ENCODE measurements at regions not wholly inside any gene's neighbourhood (a gene's known extent, or its start where the extent isn't known, plus 50 kb on each side); places are given as distances from the start of the nearest gene placed in this dataset.

- H3K4me1 Mint-ChIP-seq (ENCODE audit: unreplicated experiment): peaks cover 20% of the 10 kb centered on the region
- no peaks in the 10 kb centered on the region for H3K9me3 Mint-ChIP-seq (ENCODE audit: unreplicated experiment)
- peaks cover 6% of the 10 kb centered on the region for H3K27me3 Mint-ChIP-seq (ENCODE audit: unreplicated experiment)
- H3K36me3 Mint-ChIP-seq (ENCODE audit: low read depth, unreplicated experiment): no peaks in the 10 kb centered on the region
- DNase-seq (ENCODE audit: low spot score): no peak
- no peak for TF ChIP-seq CTCF (IDR thresholded peaks at IDR 0.05; ENCODE audit: unreplicated experiment)
- no peak overlapping the region for H3K4me3 Mint-ChIP-seq (ENCODE audit: unreplicated experiment)
- no peak overlapping the region for H3K27ac Mint-ChIP-seq (ENCODE audit: unreplicated experiment)
Measured at GRCh38 chr15:66893294-66893693, 172.1 kb upstream of the SMAD3 start.

- H3K36me3 Mint-ChIP-seq (ENCODE audit: low read depth, unreplicated experiment): no peaks in the 10 kb centered on the region
- no peak for DNase-seq (ENCODE audit: low spot score)
- peaks cover 20% of the 10 kb centered on the region for H3K4me1 Mint-ChIP-seq (ENCODE audit: unreplicated experiment)
Measured at GRCh38 chr15:66894363-66894762, 171.0 kb upstream of the SMAD3 start.

GRCh38 chr15:66894986-66895780 is 170.2 kb upstream of the SMAD3 start:
- Mint-ChIP-seq H3K9me3 (ENCODE audit: unreplicated experiment) (no peaks in the 10 kb centered on the region), H3K4me1 (ENCODE audit: unreplicated experiment) (peaks cover 24% of the 10 kb centered on the region), H3K27me3 (ENCODE audit: unreplicated experiment) (peaks cover 6% of the 10 kb centered on the region), H3K36me3 (ENCODE audit: low read depth, unreplicated experiment) (no peaks in the 10 kb centered on the region), H3K4me3 (ENCODE audit: unreplicated experiment) (no peak overlapping the region), H3K27ac (ENCODE audit: unreplicated experiment) (no peak overlapping the region)
- DNase-seq (ENCODE audit: low spot score): no peak
- TF ChIP-seq CTCF (IDR thresholded peaks at IDR 0.05; ENCODE audit: unreplicated experiment): no peak

More at GRCh38 chr15:66894363-66894762, 171.0 kb upstream of the SMAD3 start:
- H3K9me3 Mint-ChIP-seq (ENCODE audit: unreplicated experiment): no peaks in the 10 kb centered on the region
- H3K27ac Mint-ChIP-seq (ENCODE audit: unreplicated experiment): no peak overlapping the region
- no peak overlapping the region for H3K4me3 Mint-ChIP-seq (ENCODE audit: unreplicated experiment)
- no peak for TF ChIP-seq CTCF (IDR thresholded peaks at IDR 0.05; ENCODE audit: unreplicated experiment)
- peaks cover 8% of the 10 kb centered on the region for H3K27me3 Mint-ChIP-seq (ENCODE audit: unreplicated experiment)

GRCh38 chr15:66895794-66896453 is 169.5 kb upstream of the SMAD3 start:
- H3K4me1 Mint-ChIP-seq (ENCODE audit: unreplicated experiment): peaks cover 26% of the 10 kb centered on the region
- no peak overlapping the region for H3K27ac Mint-ChIP-seq (ENCODE audit: unreplicated experiment)
- H3K4me3 Mint-ChIP-seq (ENCODE audit: unreplicated experiment): no peak overlapping the region
- H3K36me3 Mint-ChIP-seq (ENCODE audit: low read depth, unreplicated experiment): no peaks in the 10 kb centered on the region
- peaks cover 6% of the 10 kb centered on the region for H3K27me3 Mint-ChIP-seq (ENCODE audit: unreplicated experiment)
- H3K9me3 Mint-ChIP-seq (ENCODE audit: unreplicated experiment): no peaks in the 10 kb centered on the region
- TF ChIP-seq CTCF (IDR thresholded peaks at IDR 0.05; ENCODE audit: unreplicated experiment): no peak
- DNase-seq (ENCODE audit: low spot score): no peak

- Mint-ChIP-seq H3K27ac (ENCODE audit: unreplicated experiment) (no peak overlapping the region), H3K27me3 (ENCODE audit: unreplicated experiment) (peaks cover 6% of the 10 kb centered on the region), H3K9me3 (ENCODE audit: unreplicated experiment) (no peaks in the 10 kb centered on the region), H3K4me1 (ENCODE audit: unreplicated experiment) (peaks cover 32% of the 10 kb centered on the region), H3K36me3 (ENCODE audit: low read depth, unreplicated experiment) (no peaks in the 10 kb centered on the region), H3K4me3 (ENCODE audit: unreplicated experiment) (no peak overlapping the region)
- TF ChIP-seq CTCF (IDR thresholded peaks at IDR 0.05; ENCODE audit: unreplicated experiment): no peak
- no peak for DNase-seq (ENCODE audit: low spot score)
Measured at GRCh38 chr15:66896611-66897010, 168.8 kb upstream of the SMAD3 start.

Data from endothelial cell (in vitro differentiated cells).